Inflammatory macrophage (primary cell): ENCODE measurements at regions not wholly inside any gene's neighbourhood (a gene's known extent, or its start where the extent isn't known, plus 50 kb on each side); places are given as distances from the start of the nearest gene placed in this dataset.

Experiments
- DNase-seq, 2 donors: peaks; one replicate each; pipeline ENCODE4 v3.0.0-alpha.2; 2020 to 2022

- DNase-seq: no peak
Observed at GRCh38 chr2:150653351-150653750, 165.9 kb upstream of the RND3 start.

- peak; percentile 12 to 16 for DNase-seq
Observed at GRCh38 chr2:150647943-150648342, 160.5 kb upstream of the RND3 start.

- no peak for DNase-seq
Observed at GRCh38 chr2:150646746-150647145, 159.3 kb upstream of the RND3 start.

- DNase-seq: no peak
Observed at GRCh38 chr2:150644298-150645067, 157.0 kb upstream of the RND3 start.

- no peak for DNase-seq
Observed at GRCh38 chr2:150643114-150643725, 155.8 kb upstream of the RND3 start.

GRCh38 chr2:150640039-150640438 lies 152.6 kb upstream of the RND3 start:
- DNase-seq: no peak

- no peak for DNase-seq
Observed at GRCh38 chr2:150639383-150639782, 151.9 kb upstream of the RND3 start.

GRCh38 chr2:150631236-150631821 lies 143.9 kb upstream of the RND3 start:
- no peak for DNase-seq

GRCh38 chr2:150630587-150631235 lies 143.2 kb upstream of the RND3 start:
- DNase-seq: no peak

- DNase-seq: no peak
Observed at GRCh38 chr2:150627526-150627925, 140.1 kb upstream of the RND3 start.

GRCh38 chr2:150626934-150627411 lies 139.5 kb upstream of the RND3 start:
- no peak for DNase-seq

GRCh38 chr2:150625741-150626140 lies 138.3 kb upstream of the RND3 start:
- no peak for DNase-seq

- no peak for DNase-seq
Observed at GRCh38 chr2:150625303-150625702, 137.8 kb upstream of the RND3 start.

GRCh38 chr2:150624001-150624401 lies 136.5 kb upstream of the RND3 start:
- DNase-seq: peak in 1 of 2 donors; percentile 6

- DNase-seq: no peak
Observed at GRCh38 chr2:150621526-150622213, 134.2 kb upstream of the RND3 start.

- DNase-seq: no peak
Observed at GRCh38 chr2:150620855-150621254, 133.4 kb upstream of the RND3 start.

GRCh38 chr2:150620416-150620815 lies 132.9 kb upstream of the RND3 start:
- no peak for DNase-seq

- no peak for DNase-seq
Observed at GRCh38 chr2:150619607-150620330, 132.3 kb upstream of the RND3 start.

- no peak for DNase-seq
Observed at GRCh38 chr2:150618245-150618895, 130.9 kb upstream of the RND3 start.

GRCh38 chr2:150617351-150617978 lies 130.0 kb upstream of the RND3 start:
- DNase-seq: no peak
